ENCODE measurements at regions not wholly inside any gene's neighbourhood (a gene's known extent, or its start where the extent isn't known, plus 50 kb on each side); places are given as distances from the start of the nearest gene placed in this dataset.

DNA sequence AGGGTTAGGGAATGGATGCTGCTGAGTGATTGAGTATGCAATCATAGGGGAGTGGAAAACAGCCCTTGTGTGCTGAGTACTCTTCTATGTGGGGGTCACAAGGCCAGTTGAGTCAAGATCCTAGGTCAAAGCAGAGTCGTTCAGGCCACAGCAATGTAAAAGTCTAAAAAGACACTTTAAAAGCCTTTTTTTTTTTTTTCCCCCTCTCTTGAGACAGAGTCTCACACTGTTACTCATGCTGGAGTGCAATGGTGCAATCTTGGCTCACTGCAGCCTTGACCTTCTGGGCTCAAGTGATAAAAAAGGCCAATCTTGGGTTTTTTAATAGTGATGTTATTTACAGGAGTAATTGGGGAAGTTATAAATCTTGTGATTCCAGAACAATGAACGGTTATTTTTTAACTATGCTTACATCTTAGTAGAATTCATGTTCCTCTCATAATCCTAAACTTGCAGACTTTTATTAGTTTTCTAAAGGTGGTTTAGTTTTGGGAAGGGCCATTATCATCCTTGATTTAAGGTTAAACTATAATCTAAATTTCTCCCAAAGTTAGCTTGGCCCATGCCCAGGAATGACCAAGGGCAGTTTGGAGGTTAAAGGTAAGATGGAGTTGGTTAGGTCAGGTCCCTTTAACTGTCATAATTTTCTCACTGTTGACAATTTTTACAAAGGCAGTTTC, 82.2 kb upstream of the BMP2K start:
- TF ChIP-seq, protein P1, sequence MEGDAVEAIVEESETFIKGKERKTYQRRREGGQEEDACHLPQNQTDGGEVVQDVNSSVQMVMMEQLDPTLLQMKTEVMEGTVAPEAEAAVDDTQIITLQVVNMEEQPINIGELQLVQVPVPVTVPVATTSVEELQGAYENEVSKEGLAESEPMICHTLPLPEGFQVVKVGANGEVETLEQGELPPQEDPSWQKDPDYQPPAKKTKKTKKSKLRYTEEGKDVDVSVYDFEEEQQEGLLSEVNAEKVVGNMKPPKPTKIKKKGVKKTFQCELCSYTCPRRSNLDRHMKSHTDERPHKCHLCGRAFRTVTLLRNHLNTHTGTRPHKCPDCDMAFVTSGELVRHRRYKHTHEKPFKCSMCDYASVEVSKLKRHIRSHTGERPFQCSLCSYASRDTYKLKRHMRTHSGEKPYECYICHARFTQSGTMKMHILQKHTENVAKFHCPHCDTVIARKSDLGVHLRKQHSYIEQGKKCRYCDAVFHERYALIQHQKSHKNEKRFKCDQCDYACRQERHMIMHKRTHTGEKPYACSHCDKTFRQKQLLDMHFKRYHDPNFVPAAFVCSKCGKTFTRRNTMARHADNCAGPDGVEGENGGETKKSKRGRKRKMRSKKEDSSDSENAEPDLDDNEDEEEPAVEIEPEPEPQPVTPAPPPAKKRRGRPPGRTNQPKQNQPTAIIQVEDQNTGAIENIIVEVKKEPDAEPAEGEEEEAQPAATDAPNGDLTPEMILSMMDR (IDR thresholded peaks at IDR 0.05) = no peak
- TF ChIP-seq ZFX (IDR thresholded peaks at IDR 0.05; ENCODE audit: borderline replicate concordance) = no peak

All from 22Rv1 (cell line).